Activated CD4-positive, alpha-beta T cell treated with anti-CD3 and anti-CD28 coated beads, Interleukin-2, amount 10 ng/mL, durations not matched to agents 7 days and 5 days (primary cell): ENCODE measurements at regions not wholly inside any gene's neighbourhood (a gene's known extent, or its start where the extent isn't known, plus 50 kb on each side); places are given as distances from the start of the nearest gene placed in this dataset.
"Not testable (repeated sequence)": the region's sequence is repeated elsewhere in the genome, so short reads cannot be mapped to it uniquely, and the experiment has no call there.

ENCODE experiments used
- CTCF ChIA-PET: fragments of 350-600 bp; sonication (Branson Sonifier 250); formaldehyde crosslinking; loops from one replicate; lab custom pipeline; 2021; ENCODE audit warnings: antibody characterized with exemption; lab: Charles Lee
- POLR2A ChIA-PET: fragments of 350-600 bp; sonication (Branson Sonifier 250); formaldehyde crosslinking; loops from one replicate; lab custom pipeline; 2021; ENCODE audit warnings: antibody characterized with exemption; lab: Charles Lee
- DNase-seq: peaks from one replicate; pipeline ENCODE4 v3.0.0-alpha.2; 2020
- H3K27ac Mint-ChIP-seq: one replicate; pipeline ENCODE4 v1.8.0; 2021; ENCODE audit warnings: mild to moderate bottlenecking, moderate library complexity, mixed read lengths
- H3K27me3 Mint-ChIP-seq: one replicate; pipeline ENCODE4 v1.8.0; 2021; ENCODE audit warnings: mixed read lengths
- H3K36me3 Mint-ChIP-seq: one replicate; pipeline ENCODE4 v1.8.0; 2021; ENCODE audit warnings: low read depth, mixed read lengths
- H3K4me1 Mint-ChIP-seq: one replicate; pipeline ENCODE4 v1.8.0; 2021; ENCODE audit warnings: mixed read lengths
- H3K4me3 Mint-ChIP-seq: one replicate; pipeline ENCODE4 v1.8.0; 2021; ENCODE audit warnings: mild to moderate bottlenecking, moderate library complexity, mixed read lengths
- H3K9me3 Mint-ChIP-seq: one replicate; pipeline ENCODE4 v1.8.0; 2021; ENCODE audit warnings: mixed read lengths

DNA sequence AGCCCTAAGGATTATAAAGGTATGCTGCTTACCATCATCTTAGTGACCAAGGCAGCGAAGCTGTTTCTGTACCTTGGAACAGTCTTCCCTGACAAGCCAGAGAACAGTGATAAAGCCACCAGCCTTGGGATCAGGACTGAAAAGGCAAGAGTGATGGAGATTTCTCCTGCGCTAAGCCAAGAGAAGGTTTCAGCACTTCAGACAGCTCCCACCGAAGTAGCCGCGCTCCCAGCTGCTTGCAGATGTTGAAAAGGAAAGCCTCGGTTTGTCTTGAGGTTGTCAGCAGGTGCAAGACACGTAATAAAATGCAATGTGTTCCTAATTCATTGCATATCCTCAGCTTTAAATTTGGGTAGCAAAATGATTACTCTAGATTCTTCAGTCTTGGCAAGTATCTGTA is 171.0 kb downstream of the ATP6V0E2 start:
- H3K36me3 Mint-ChIP-seq, POLR2A ChIA-PET, CTCF ChIA-PET, H3K27ac Mint-ChIP-seq, H3K4me1 Mint-ChIP-seq, H3K4me3 Mint-ChIP-seq, H3K9me3 Mint-ChIP-seq: not testable (repeated sequence)
- peaks cover 38% of the 10 kb centered on the region for H3K27me3 Mint-ChIP-seq
- DNase-seq, result peak; percentile 51

DNA sequence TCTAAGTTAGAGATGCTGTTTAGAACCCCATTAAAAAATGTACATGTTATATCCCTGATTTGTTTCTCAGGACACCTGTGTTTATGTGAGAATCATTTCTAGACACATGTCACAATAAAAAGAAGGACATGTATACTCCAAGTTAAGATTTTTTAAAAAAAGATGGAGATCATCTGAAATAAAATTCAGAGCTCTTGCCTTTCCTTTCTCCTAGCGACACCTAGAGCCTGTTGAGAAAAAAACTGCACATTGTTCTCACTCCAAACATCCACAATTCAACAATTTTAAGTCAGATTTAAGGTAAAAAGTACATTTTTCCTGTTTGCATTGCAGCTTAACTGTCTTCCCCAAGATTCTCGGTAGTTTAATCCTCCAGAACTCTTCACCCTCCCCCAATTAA is 171.8 kb downstream of the ATP6V0E2 start:
- H3K4me1 Mint-ChIP-seq, H3K4me3 Mint-ChIP-seq, H3K9me3 Mint-ChIP-seq, H3K36me3 Mint-ChIP-seq, DNase-seq, CTCF ChIA-PET, H3K27ac Mint-ChIP-seq, POLR2A ChIA-PET: not testable (repeated sequence)
- H3K27me3 Mint-ChIP-seq, result peaks cover 41% of the 10 kb centered on the region

GRCh38 chr7:150046290-150047194 is 172.8 kb downstream of the ATP6V0E2 start:
- H3K4me3 Mint-ChIP-seq, CTCF ChIA-PET, H3K4me1 Mint-ChIP-seq, H3K9me3 Mint-ChIP-seq, POLR2A ChIA-PET, H3K36me3 Mint-ChIP-seq, H3K27ac Mint-ChIP-seq, DNase-seq: not testable (repeated sequence)
- H3K27me3 Mint-ChIP-seq, result peaks cover 43% of the 10 kb centered on the region

- H3K4me1 Mint-ChIP-seq, H3K27ac Mint-ChIP-seq, H3K36me3 Mint-ChIP-seq, H3K9me3 Mint-ChIP-seq, CTCF ChIA-PET, H3K4me3 Mint-ChIP-seq, DNase-seq, POLR2A ChIA-PET: not testable (repeated sequence)
- H3K27me3 Mint-ChIP-seq, result peaks cover 43% of the 10 kb centered on the region
These were observed 173.6 kb downstream of the ATP6V0E2 start for GRCh38 chr7:150047329-150047728.

DNA sequence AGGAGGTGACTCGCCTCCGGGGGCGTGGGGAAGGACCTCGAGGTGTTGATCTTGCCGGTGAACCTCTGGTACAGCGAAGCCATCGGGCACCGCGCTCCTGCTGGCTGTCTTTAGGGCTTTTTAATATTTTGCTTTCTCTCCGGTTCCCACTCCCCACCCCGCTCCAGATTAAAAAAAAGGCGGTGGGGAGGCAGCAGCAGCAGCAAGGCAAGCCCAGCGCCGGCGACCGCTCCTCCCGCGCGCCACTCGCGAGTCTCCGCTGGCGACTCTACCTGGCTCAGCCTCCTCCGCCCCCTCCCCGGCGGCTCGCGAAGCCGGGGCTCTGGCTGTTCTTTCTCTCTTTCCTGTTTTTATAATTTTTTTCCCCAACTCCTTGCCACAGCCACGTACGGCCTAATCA is 174.0 kb downstream of the ATP6V0E2 start:
- DNase-seq, H3K36me3 Mint-ChIP-seq, POLR2A ChIA-PET, CTCF ChIA-PET, H3K9me3 Mint-ChIP-seq, H3K27ac Mint-ChIP-seq, H3K4me1 Mint-ChIP-seq: not testable (repeated sequence)
- H3K4me3 Mint-ChIP-seq, result peak overlapping the region; percentile 27
- H3K27me3 Mint-ChIP-seq, result peaks cover 43% of the 10 kb centered on the region

DNA sequence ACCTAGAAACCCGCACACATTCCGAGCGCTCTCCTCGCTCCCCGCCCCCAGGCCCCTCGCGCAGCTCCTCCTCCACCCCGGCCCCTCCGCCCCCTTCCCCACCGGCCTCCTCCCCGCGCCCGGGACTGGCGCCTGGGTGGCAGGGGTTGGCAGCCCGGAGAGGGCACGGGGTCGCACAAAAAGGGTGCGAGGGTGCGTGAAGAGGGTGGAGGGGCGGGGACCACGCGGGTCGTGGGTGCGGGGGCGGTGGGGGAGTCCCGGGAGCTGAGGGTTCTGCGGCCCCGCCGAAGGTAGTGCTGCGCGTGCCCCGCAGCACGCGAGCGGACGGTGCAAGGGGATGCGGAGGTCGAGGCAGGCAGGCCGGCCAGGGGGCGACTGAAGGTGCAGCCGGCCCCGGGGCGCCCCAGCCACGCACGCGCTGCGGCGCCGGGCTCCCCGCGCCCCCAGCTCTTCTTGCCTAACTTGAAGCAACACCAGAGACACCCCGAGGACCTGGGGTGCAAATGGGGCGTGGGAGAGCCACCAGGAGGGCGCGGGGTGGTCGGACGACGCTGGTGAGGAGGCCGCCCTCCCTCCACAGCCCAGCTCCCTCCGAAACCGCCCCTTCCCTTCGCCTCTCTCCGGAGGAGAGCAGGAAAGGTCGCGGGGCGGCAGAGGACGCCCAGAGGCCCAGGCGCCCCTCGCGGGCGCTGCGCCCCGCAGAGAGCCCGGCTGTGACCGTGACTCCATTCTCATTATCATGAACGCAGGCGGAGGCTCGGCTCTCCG is 174.7 kb downstream of the ATP6V0E2 start:
- DNase-seq, H3K36me3 Mint-ChIP-seq, H3K9me3 Mint-ChIP-seq, POLR2A ChIA-PET, H3K27ac Mint-ChIP-seq, H3K4me1 Mint-ChIP-seq, H3K4me3 Mint-ChIP-seq: not testable (repeated sequence)
- H3K27me3 Mint-ChIP-seq, result peaks cover 45% of the 10 kb centered on the region
- CTCF ChIA-PET, result interaction anchor here (0.8 kb wide), 1 partner anchor 187 kb away, joined by 3 read pairs; no protein-coding TSS in a partner anchor

GRCh38 chr7:150049012-150049655 is 175.4 kb downstream of the ATP6V0E2 start:
- H3K36me3 Mint-ChIP-seq, H3K4me1 Mint-ChIP-seq, H3K27ac Mint-ChIP-seq, POLR2A ChIA-PET, CTCF ChIA-PET, DNase-seq, H3K9me3 Mint-ChIP-seq: not testable (repeated sequence)
- Mint-ChIP-seq H3K27me3 (peaks cover 47% of the 10 kb centered on the region), H3K4me3 (peak overlapping the region; percentile 34)

DNA sequence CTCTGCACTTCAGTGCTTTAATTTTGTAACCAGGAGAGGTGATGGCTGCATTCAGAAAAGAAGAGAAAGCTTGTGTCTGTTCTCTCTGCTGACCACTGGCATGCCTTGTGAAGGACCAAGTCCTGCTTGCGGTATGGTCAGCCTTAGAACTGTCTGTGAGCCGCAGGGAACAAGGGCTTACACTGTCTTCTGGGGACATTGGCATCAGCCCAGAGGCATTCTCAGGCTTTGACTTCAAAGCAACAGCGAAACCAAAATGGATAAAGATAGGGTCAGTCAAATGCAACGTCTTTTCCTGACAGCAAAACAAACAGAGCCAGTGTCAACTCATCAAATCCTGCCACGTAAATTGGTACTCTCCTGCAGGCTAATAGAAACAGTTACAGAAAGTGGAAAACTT is 179.6 kb downstream of the ATP6V0E2 start:
- H3K27ac Mint-ChIP-seq, H3K4me1 Mint-ChIP-seq, DNase-seq, POLR2A ChIA-PET, H3K36me3 Mint-ChIP-seq, H3K9me3 Mint-ChIP-seq, H3K4me3 Mint-ChIP-seq, CTCF ChIA-PET: not testable (repeated sequence)
- H3K27me3 Mint-ChIP-seq, result peaks cover 32% of the 10 kb centered on the region

DNA sequence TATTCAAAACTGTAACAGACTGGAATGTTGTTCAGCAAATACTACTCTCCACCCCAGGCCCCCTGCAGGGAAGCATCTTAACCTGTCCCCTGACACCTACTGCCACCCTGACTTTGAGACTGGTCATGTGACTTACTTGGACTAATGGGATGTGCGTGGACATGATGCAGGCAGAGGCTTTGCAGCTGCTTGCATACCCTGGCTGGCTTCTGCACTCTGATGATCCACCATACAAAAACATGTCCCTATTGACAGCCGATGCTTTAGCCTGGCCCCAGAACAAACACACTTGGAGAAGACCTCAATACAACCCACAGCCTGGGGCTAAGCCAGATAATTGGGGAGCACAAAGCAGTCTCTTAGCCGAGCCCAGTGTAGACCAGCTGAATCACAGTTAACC is 180.5 kb downstream of the ATP6V0E2 start:
- peaks cover 35% of the 10 kb centered on the region for H3K27me3 Mint-ChIP-seq
- H3K27ac Mint-ChIP-seq, POLR2A ChIA-PET, DNase-seq, H3K36me3 Mint-ChIP-seq, H3K4me3 Mint-ChIP-seq, H3K9me3 Mint-ChIP-seq, H3K4me1 Mint-ChIP-seq, CTCF ChIA-PET: not testable (repeated sequence)

DNA sequence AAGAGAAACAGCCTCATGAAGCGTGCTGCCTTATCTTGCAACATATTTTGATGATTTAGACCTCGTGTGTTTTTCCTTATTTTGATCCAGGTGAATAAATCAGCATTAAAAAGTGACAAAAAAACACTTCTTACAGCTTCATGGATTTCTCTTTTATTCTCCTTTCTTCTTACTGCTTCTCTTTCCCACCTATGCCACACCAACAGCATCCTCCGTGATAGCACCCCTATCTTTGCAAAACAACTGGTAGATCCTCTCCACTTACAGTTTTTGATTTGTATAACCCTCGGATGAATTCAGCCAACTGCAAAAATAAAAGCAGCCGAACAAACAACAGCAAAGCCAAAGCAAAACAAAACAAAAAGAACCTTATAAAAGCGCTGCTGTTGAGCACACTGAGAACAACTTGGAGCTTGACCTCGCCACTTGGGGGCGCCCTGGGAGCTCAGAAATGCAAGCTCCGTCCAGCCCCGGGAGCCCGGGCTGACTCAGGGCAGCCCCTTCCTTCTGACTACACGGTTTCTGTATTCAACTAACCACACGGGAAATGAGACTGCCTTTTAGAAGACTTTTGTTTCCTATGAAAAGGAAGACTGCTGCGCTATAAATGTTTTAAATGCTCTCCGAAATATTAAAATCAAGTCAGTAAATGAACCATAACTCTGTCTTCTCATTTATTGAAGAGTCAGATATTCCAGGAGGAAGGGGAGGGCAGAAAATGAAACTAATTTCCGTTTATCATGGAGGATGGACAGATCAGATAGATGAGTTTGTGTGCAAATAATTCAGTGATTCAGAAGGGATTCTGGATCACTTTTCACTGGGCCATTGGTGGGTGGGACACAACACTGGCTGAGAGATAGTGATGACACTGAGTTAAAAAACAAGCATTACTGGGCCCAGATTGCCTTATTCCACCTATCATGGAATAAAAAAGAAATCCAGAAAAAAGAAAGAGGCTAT is 186.8 kb downstream of the ATP6V0E2 start:
- H3K9me3 Mint-ChIP-seq, H3K4me3 Mint-ChIP-seq, H3K36me3 Mint-ChIP-seq, CTCF ChIA-PET, POLR2A ChIA-PET, H3K27ac Mint-ChIP-seq, H3K4me1 Mint-ChIP-seq: not testable (repeated sequence)
- DNase-seq, result peak; percentile 90
- peaks cover 18% of the 10 kb centered on the region for H3K27me3 Mint-ChIP-seq

DNA sequence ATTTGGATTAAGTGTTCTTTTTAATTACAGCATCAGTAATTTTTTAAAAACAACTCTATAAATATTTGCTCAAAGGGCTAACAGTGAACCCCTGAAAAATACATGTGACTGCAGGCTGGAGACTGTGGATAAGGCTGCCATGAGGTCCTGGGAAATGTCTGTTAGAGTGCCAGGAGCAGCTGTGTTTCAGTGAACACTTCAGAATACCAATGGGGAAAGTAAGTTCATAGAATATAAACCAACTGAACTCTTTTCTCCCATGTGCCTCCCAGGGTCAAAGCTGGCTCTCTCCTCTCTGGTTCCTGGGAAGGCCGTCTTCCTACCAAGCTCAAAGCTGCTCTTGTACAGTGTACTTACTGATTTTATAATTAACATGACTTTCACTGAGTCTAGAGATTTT is 189.4 kb downstream of the ATP6V0E2 start:
- H3K36me3 Mint-ChIP-seq, H3K27ac Mint-ChIP-seq, POLR2A ChIA-PET, DNase-seq, H3K4me3 Mint-ChIP-seq, H3K27me3 Mint-ChIP-seq, H3K4me1 Mint-ChIP-seq, H3K9me3 Mint-ChIP-seq: not testable (repeated sequence)
- CTCF ChIA-PET, result interaction anchor here (0.6 kb wide), 1 partner anchor 1046 kb away, joined by 3 read pairs; no protein-coding TSS in a partner anchor

DNA sequence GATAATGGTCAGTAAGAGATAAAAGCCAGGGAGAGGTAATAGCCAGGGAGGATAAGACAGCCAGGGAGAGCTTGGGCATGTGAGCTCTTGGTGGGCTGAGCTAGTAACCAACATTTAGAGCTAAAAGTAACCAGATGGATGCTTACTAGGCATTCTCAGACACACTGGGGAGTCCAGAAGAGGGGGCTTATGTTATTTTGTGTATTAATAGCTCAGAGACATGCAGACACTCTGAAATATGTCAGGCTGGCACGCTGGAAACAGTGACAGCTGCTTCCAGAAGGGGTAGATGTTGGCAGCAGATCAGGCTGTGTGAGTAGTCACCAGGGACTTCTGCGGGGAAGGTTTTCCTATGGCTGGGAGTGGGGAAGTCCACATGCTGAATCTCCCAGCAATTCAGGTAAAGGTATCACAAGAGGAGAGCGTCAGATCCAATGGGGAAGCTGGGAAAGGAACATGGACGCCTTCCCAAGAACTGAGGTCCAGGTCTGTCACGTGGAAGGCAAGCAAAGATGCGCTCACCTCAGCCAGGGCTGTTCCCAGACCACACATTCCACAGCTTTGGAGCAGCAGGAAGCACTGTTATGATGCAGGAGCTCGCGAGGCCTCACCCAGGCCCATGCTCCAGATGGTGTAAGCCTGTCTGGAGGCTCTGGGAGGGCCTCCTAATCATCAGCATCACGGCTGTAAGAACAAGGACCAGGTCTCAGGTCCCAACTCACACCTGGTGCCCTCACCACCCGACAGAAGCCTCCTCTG is 196.0 kb downstream of the ATP6V0E2 start:
- H3K4me1 Mint-ChIP-seq, H3K4me3 Mint-ChIP-seq, H3K9me3 Mint-ChIP-seq, POLR2A ChIA-PET, H3K27ac Mint-ChIP-seq, H3K36me3 Mint-ChIP-seq, H3K27me3 Mint-ChIP-seq, DNase-seq, CTCF ChIA-PET: not testable (repeated sequence)
